ENCODE measurements at regions not wholly inside any gene's neighbourhood (a gene's known extent, or its start where the extent isn't known, plus 50 kb on each side); places are given as distances from the start of the nearest gene placed in this dataset.
A peak's percentile ranks its signal among the peaks of the same experiment; 100 is the strongest.

DNA sequence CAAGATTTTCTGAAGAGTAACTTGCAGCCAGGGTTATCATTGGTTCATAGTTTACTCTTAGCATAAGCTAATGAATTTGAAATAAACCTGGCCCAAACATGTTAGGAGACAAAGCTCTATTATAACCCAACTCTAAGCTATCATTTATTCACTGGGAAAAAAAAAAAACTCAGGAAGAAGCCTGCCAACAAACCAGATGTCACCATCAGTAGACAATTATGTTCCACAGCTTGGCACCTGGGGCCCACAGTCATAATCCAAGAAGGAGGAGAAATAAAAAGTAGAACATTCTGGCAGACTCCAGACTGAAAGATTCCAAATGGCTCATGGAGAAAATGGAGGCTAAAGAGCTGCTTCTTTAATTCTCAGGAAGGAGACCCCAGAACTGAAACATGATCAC, 100.0 kb upstream of the CNR1 start:
- Histone ChIP-seq H3K27ac (replicated peaks) (no peak overlapping the region), H3K27me3 (ENCODE audit: insufficient read depth, poor library complexity, severe bottlenecking) (no peaks in the 10 kb centered on the region), H3K4me3 (replicated peaks; ENCODE audit: insufficient read depth, low read length) (no peak overlapping the region)
- TF ChIP-seq GABPA (IDR thresholded peaks at IDR 0.05; ENCODE audit: low read depth) = no peak
- DNase-seq (ENCODE audit: low read depth in 1 of 2, low spot score in 1 of 2) = no peak

DNA sequence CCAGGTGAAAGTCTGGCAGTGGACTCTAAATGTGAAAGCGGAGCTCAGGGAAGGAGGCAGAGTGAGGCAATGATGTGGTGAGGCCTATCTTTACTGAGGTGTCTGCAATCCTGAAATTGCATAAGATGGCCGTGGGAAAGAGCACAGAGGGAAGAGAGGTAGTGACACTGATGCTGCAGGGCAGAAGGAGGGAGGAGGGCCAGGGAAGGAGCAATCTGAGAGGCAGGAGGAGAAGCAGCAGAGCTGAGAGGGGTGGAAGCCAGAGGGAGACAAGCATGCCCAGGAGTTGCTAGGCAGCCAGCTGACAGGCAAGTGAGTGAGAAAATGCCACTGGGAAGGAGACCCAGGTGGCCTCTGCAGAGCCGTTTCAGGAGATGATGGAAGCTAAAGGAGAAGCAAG, 97.4 kb upstream of the CNR1 start:
- Histone ChIP-seq H3K27ac (replicated peaks) (no peak overlapping the region), H3K4me3 (replicated peaks; ENCODE audit: insufficient read depth, low read length) (no peak overlapping the region), H3K27me3 (ENCODE audit: insufficient read depth, poor library complexity, severe bottlenecking) (no peaks in the 10 kb centered on the region)
- TF ChIP-seq, protein P1, sequence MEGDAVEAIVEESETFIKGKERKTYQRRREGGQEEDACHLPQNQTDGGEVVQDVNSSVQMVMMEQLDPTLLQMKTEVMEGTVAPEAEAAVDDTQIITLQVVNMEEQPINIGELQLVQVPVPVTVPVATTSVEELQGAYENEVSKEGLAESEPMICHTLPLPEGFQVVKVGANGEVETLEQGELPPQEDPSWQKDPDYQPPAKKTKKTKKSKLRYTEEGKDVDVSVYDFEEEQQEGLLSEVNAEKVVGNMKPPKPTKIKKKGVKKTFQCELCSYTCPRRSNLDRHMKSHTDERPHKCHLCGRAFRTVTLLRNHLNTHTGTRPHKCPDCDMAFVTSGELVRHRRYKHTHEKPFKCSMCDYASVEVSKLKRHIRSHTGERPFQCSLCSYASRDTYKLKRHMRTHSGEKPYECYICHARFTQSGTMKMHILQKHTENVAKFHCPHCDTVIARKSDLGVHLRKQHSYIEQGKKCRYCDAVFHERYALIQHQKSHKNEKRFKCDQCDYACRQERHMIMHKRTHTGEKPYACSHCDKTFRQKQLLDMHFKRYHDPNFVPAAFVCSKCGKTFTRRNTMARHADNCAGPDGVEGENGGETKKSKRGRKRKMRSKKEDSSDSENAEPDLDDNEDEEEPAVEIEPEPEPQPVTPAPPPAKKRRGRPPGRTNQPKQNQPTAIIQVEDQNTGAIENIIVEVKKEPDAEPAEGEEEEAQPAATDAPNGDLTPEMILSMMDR (IDR thresholded peaks at IDR 0.05; ENCODE audit: insufficient read depth, low read length) = no peak
- TF ChIP-seq SPI1 (IDR thresholded peaks at IDR 0.05; ENCODE audit: borderline replicate concordance, low read depth) (no peak), POLR2AphosphoS5 (IDR thresholded peaks at IDR 0.05; ENCODE audit: low read depth) (no peak), GABPA (IDR thresholded peaks at IDR 0.05; ENCODE audit: low read depth) (no peak)
- TF ChIP-seq, protein P2, sequence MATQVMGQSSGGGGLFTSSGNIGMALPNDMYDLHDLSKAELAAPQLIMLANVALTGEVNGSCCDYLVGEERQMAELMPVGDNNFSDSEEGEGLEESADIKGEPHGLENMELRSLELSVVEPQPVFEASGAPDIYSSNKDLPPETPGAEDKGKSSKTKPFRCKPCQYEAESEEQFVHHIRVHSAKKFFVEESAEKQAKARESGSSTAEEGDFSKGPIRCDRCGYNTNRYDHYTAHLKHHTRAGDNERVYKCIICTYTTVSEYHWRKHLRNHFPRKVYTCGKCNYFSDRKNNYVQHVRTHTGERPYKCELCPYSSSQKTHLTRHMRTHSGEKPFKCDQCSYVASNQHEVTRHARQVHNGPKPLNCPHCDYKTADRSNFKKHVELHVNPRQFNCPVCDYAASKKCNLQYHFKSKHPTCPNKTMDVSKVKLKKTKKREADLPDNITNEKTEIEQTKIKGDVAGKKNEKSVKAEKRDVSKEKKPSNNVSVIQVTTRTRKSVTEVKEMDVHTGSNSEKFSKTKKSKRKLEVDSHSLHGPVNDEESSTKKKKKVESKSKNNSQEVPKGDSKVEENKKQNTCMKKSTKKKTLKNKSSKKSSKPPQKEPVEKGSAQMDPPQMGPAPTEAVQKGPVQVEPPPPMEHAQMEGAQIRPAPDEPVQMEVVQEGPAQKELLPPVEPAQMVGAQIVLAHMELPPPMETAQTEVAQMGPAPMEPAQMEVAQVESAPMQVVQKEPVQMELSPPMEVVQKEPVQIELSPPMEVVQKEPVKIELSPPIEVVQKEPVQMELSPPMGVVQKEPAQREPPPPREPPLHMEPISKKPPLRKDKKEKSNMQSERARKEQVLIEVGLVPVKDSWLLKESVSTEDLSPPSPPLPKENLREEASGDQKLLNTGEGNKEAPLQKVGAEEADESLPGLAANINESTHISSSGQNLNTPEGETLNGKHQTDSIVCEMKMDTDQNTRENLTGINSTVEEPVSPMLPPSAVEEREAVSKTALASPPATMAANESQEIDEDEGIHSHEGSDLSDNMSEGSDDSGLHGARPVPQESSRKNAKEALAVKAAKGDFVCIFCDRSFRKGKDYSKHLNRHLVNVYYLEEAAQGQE (IDR thresholded peaks at IDR 0.05; ENCODE audit: insufficient replicate concordance, low read depth) = no peak
- peak; percentile 78 to 88 for DNase-seq (ENCODE audit: low read depth in 1 of 2, low spot score in 1 of 2)

DNA sequence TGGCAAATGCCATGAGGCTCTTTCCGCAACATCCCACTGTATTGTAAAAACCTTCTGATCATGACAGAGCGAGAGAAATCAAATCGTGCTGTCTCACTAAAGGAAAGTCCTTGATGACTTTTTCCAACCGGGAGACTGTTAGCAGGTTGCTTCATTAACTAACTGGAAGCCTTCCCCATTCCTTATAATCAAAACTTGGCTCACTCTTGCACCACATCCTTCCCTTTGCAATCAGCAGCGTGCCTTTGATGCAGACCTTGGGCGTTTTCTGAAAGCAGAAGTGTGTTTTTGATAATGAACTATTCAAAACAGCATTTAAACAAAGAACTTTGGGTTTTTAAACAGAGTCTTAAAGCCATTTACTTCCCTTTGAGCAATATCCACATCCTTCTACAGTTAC, 96.2 kb upstream of the CNR1 start:
- Histone ChIP-seq H3K27me3 (ENCODE audit: insufficient read depth, poor library complexity, severe bottlenecking) (no peaks in the 10 kb centered on the region), H3K4me3 (replicated peaks; ENCODE audit: insufficient read depth, low read length) (no peak overlapping the region), H3K27ac (replicated peaks) (no peak overlapping the region)
- TF ChIP-seq, protein P2 (IDR thresholded peaks at IDR 0.05; ENCODE audit: insufficient replicate concordance, low read depth) = no peak
- TF ChIP-seq SPI1 (IDR thresholded peaks at IDR 0.05; ENCODE audit: borderline replicate concordance, low read depth) = peak; percentile 73; the same call in 1 of the 2 replicates
- peak; percentile 40 to 47 for DNase-seq (ENCODE audit: low read depth in 1 of 2, low spot score in 1 of 2)

DNA sequence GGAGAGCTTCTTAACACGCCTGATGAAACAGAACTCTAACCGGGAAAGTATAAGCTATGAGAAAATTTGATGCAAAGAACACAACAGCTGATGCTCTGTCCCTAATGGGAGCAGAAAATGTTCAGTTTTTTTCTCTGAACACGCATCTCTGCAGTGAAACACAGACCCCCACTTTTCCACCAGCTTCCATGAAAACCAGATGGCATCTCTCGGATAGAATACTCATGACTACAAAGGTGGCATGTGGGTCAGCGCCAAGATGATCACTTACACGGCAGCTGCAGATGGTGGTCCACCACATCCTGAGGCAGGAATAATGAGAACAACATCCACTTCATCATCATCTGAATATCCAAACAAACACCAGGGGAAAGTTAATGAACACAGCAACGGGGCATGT, 85.2 kb upstream of the CNR1 start:
- Histone ChIP-seq H3K4me3 (replicated peaks; ENCODE audit: insufficient read depth, low read length) (no peak overlapping the region), H3K27me3 (ENCODE audit: insufficient read depth, poor library complexity, severe bottlenecking) (no peaks in the 10 kb centered on the region), H3K27ac (replicated peaks) (no peak overlapping the region)
- no peak for DNase-seq (ENCODE audit: low read depth in 1 of 2, low spot score in 1 of 2)
- TF ChIP-seq POLR2AphosphoS5 (IDR thresholded peaks at IDR 0.05; ENCODE audit: low read depth) (no peak), GABPA (IDR thresholded peaks at IDR 0.05; ENCODE audit: low read depth) (no peak), SPI1 (IDR thresholded peaks at IDR 0.05; ENCODE audit: borderline replicate concordance, low read depth) (no peak)
- TF ChIP-seq, protein P2 (IDR thresholded peaks at IDR 0.05; ENCODE audit: insufficient replicate concordance, low read depth) = no peak
- TF ChIP-seq, protein P1 (IDR thresholded peaks at IDR 0.05; ENCODE audit: insufficient read depth, low read length) = no peak
